ENCODE measurements at regions not wholly inside any gene's neighbourhood (a gene's known extent, or its start where the extent isn't known, plus 50 kb on each side); places are given as distances from the start of the nearest gene placed in this dataset.

DNA sequence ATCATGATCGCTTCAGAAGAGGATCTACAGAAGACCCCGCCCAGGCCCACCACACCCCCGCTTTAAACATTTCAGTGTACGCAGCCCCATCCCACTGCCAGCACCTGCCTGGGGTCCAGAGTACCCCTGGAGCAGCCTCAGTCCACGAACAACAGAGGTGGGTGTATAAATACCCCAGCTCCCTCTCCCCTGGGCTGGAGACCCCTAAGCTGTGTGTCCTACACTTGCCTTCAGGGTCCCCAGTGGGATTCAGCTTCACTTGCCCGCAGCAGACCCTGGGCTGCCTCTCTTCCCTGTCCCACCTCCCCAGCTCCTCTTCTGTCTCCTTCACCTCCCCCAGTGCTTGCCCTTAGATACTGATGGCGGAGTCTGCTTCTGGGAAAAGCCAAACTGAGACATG, 105.7 kb downstream of the RBFOX3 start:
- no peak overlapping the region for H3K4me2 ChIP-seq (ENCODE audit: insufficient read depth, low read length)
- H4K20me1 ChIP-seq (replicated peaks; ENCODE audit: control insufficient read depth, extremely low read depth, insufficient read depth, low read length), result no peaks in the 10 kb centered on the region
- DNase-seq (ENCODE audit: low read depth, low spot score) (no peak), FAIRE-seq (no peak)
- dilution Hi-C loops (cut with MboI; ENCODE audit: extremely low pct_ligation_motif_present, low sequenced_read_pairs), result no loop called here
- H3K4me1 ChIP-seq (ENCODE audit: control insufficient read depth, extremely low read depth, insufficient read depth, low read length), result no peaks in the 10 kb centered on the region
- no peak overlapping the region for H2AFZ ChIP-seq (ENCODE audit: low read depth, low read length)
- TF ChIP-seq, protein P1, sequence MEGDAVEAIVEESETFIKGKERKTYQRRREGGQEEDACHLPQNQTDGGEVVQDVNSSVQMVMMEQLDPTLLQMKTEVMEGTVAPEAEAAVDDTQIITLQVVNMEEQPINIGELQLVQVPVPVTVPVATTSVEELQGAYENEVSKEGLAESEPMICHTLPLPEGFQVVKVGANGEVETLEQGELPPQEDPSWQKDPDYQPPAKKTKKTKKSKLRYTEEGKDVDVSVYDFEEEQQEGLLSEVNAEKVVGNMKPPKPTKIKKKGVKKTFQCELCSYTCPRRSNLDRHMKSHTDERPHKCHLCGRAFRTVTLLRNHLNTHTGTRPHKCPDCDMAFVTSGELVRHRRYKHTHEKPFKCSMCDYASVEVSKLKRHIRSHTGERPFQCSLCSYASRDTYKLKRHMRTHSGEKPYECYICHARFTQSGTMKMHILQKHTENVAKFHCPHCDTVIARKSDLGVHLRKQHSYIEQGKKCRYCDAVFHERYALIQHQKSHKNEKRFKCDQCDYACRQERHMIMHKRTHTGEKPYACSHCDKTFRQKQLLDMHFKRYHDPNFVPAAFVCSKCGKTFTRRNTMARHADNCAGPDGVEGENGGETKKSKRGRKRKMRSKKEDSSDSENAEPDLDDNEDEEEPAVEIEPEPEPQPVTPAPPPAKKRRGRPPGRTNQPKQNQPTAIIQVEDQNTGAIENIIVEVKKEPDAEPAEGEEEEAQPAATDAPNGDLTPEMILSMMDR (IDR thresholded peaks at IDR 0.05; ENCODE audit: extremely low read depth in 1 of 2, insufficient read depth in 1 of 2, low read depth in 1 of 2, low read length in 2 of 2), result no peak
- TF ChIP-seq, protein P2, sequence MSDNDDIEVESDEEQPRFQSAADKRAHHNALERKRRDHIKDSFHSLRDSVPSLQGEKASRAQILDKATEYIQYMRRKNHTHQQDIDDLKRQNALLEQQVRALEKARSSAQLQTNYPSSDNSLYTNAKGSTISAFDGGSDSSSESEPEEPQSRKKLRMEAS (IDR thresholded peaks at IDR 0.05; ENCODE audit: insufficient read depth, insufficient read length), result no peak
- TF ChIP-seq EZH2 (IDR thresholded peaks at IDR 0.05; ENCODE audit: borderline replicate concordance, low read depth, low read length, severe bottlenecking), result no peak
- TF ChIP-seq POLR2A (IDR thresholded peaks at IDR 0.05; ENCODE audit: low read depth, low read length), result no peak
- TF ChIP-seq POLR2AphosphoS5 (IDR thresholded peaks at IDR 0.05; ENCODE audit: insufficient read depth, low read depth, low read length), result no peak
- intact Hi-C loops (cut with micrococcal nuclease), result no loop called here
- no peaks in the 10 kb centered on the region for H3K36me3 ChIP-seq (ENCODE audit: control insufficient read depth in 2 of 2, extremely low read depth in 1 of 2, insufficient read depth in 2 of 2, low read length in 2 of 2)
- no peaks in the 10 kb centered on the region for H3K79me2 ChIP-seq (ENCODE audit: control insufficient read depth, insufficient read depth, low read length)
- POLR2A ChIA-PET, result no interaction called here
- CTCF ChIA-PET, result no interaction called here
- no peak overlapping the region for H3K27ac ChIP-seq (ENCODE audit: insufficient read depth, low read depth, low read length)
- H3K9me1 ChIP-seq (replicated peaks; ENCODE audit: control insufficient read depth, extremely low read depth, insufficient read depth, low read length), result no peaks in the 10 kb centered on the region
- H3K4me3 ChIP-seq (replicated peaks in 1 of 3; ENCODE audit: insufficient read depth in 1 of 3, low read depth in 1 of 3, low read length in 3 of 3), result no peak overlapping the region
- H3K9ac ChIP-seq (replicated peaks; ENCODE audit: extremely low read depth, insufficient read depth, low read length), result no peak overlapping the region
- H3K27me3 ChIP-seq (ENCODE audit: control insufficient read depth in 2 of 2, insufficient read depth in 2 of 2, low read length in 2 of 2), result no peaks in the 10 kb centered on the region
- BruUV-seq (replicated peaks), result no TSS peak
- H3K9me3 ChIP-seq (replicated peaks; ENCODE audit: control insufficient read depth, insufficient read depth, low read length), result no peaks in the 10 kb centered on the region

DNA sequence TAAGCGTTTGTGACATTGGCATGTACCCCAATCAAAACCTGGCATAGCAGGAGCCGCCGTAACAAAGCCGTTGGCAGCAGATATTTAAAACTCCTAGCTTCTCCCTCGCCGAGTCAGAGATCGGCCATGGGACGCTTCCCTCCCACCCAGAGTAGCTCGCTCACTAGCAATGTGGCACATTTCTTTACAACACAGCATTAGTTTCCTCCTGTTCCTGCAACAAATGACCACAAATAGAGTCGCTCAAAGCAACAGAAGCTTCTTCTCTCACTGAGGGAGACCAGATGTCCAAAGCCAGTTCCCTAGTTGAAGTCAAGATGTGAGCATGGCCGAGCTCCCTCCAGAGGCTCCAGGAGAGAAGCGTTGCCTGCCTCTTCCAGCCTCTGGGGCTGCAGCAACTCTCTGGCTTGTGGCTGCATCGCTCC, 106.7 kb downstream of the RBFOX3 start:
- Histone ChIP-seq H3K27ac (ENCODE audit: insufficient read depth, low read depth, low read length) (no peak overlapping the region), H3K9me1 (replicated peaks; ENCODE audit: control insufficient read depth, extremely low read depth, insufficient read depth, low read length) (no peaks in the 10 kb centered on the region), H3K9me3 (replicated peaks; ENCODE audit: control insufficient read depth, insufficient read depth, low read length) (no peaks in the 10 kb centered on the region), H2AFZ (ENCODE audit: low read depth, low read length) (no peak overlapping the region), H3K4me3 (replicated peaks in 1 of 3; ENCODE audit: insufficient read depth in 1 of 3, low read depth in 1 of 3, low read length in 3 of 3) (no peak overlapping the region), H3K9ac (replicated peaks; ENCODE audit: extremely low read depth, insufficient read depth, low read length) (no peak overlapping the region), H3K36me3 (ENCODE audit: control insufficient read depth in 2 of 2, extremely low read depth in 1 of 2, insufficient read depth in 2 of 2, low read length in 2 of 2) (no peaks in the 10 kb centered on the region), H4K20me1 (replicated peaks; ENCODE audit: control insufficient read depth, extremely low read depth, insufficient read depth, low read length) (no peaks in the 10 kb centered on the region), H3K79me2 (ENCODE audit: control insufficient read depth, insufficient read depth, low read length) (no peaks in the 10 kb centered on the region), H3K4me1 (ENCODE audit: control insufficient read depth, extremely low read depth, insufficient read depth, low read length) (no peaks in the 10 kb centered on the region), H3K4me2 (ENCODE audit: insufficient read depth, low read length) (no peak overlapping the region), H3K27me3 (ENCODE audit: control insufficient read depth in 2 of 2, insufficient read depth in 2 of 2, low read length in 2 of 2) (no peaks in the 10 kb centered on the region)
- POLR2A ChIA-PET, result no interaction called here
- CTCF ChIA-PET, result no interaction called here
- DNase-seq (ENCODE audit: low read depth, low spot score) (no peak), FAIRE-seq (no peak)
- TF ChIP-seq FOS (IDR thresholded peaks at IDR 0.05; ENCODE audit: borderline replicate concordance, insufficient read depth, low read length) (no peak), POLR2A (IDR thresholded peaks at IDR 0.05; ENCODE audit: low read depth, low read length) (no peak), EZH2 (IDR thresholded peaks at IDR 0.05; ENCODE audit: borderline replicate concordance, low read depth, low read length, severe bottlenecking) (no peak), MYC (IDR thresholded peaks at IDR 0.05; ENCODE audit: low read depth, low read length) (no peak)
- TF ChIP-seq, protein P1 (IDR thresholded peaks at IDR 0.05; ENCODE audit: extremely low read depth in 1 of 2, insufficient read depth in 1 of 2, low read depth in 1 of 2, low read length in 2 of 2), result no peak
- dilution Hi-C loops (cut with MboI; ENCODE audit: extremely low pct_ligation_motif_present, low sequenced_read_pairs) (no loop called here), intact Hi-C loops (cut with micrococcal nuclease) (no loop called here)
- no TSS peak for BruUV-seq (replicated peaks)
